Endothelial cell (in vitro differentiated cells): ENCODE measurements at regions not wholly inside any gene's neighbourhood (a gene's known extent, or its start where the extent isn't known, plus 50 kb on each side); places are given as distances from the start of the nearest gene placed in this dataset.

Source experiments
- DNase-seq: peaks from one replicate; pipeline ENCODE4 v3.0.0; 2021; ENCODE audit warnings: low spot score
- H3K27ac Mint-ChIP-seq: one replicate; pipeline ENCODE4 v1.8.0; 2021; ENCODE audit warnings: mixed read lengths, inconsistent platforms; ENCODE audit not compliant: unreplicated experiment
- H3K27me3 Mint-ChIP-seq: one replicate; pipeline ENCODE4 v1.8.0; 2021; ENCODE audit warnings: mild to moderate bottlenecking, moderate library complexity, mixed read lengths, inconsistent platforms; ENCODE audit not compliant: unreplicated experiment
- H3K36me3 Mint-ChIP-seq: one replicate; pipeline ENCODE4 v1.8.0; 2021; ENCODE audit warnings: mild to moderate bottlenecking, low read depth, mixed read lengths, inconsistent platforms; ENCODE audit not compliant: unreplicated experiment
- H3K4me1 Mint-ChIP-seq: one replicate; pipeline ENCODE4 v1.8.0; 2021; ENCODE audit warnings: mild to moderate bottlenecking, mixed read lengths, inconsistent platforms; ENCODE audit not compliant: unreplicated experiment
- H3K4me3 Mint-ChIP-seq: one replicate; pipeline ENCODE4 v1.8.0; 2021; ENCODE audit warnings: mild to moderate bottlenecking, mixed read lengths, inconsistent platforms; ENCODE audit not compliant: unreplicated experiment
- H3K9me3 Mint-ChIP-seq: one replicate; pipeline ENCODE4 v1.8.0; 2021; ENCODE audit warnings: mixed read lengths, inconsistent platforms; ENCODE audit not compliant: unreplicated experiment
- CTCF ChIP-seq: fragments of 200-600 bp; sonication (generic); IDR thresholded peaks from one replicate; pipeline ENCODE4 v1.5.0; 2021; ENCODE audit warnings: antibody characterized with exemption; ENCODE audit not compliant: unreplicated experiment

- TF ChIP-seq CTCF: no peak
- H3K4me1 Mint-ChIP-seq: peaks cover 48% of the 10 kb centered on the region
- H3K4me3 Mint-ChIP-seq: no peak overlapping the region
- H3K27ac Mint-ChIP-seq: no peak overlapping the region
- no peaks in the 10 kb centered on the region for H3K9me3 Mint-ChIP-seq
- H3K27me3 Mint-ChIP-seq: no peaks in the 10 kb centered on the region
- H3K36me3 Mint-ChIP-seq: no peaks in the 10 kb centered on the region
- no peak for DNase-seq
Measured at GRCh38 chr2:8260213-8260612, 421.6 kb upstream of the ID2 start.

- DNase-seq: no peak
- Mint-ChIP-seq H3K4me3 (no peak overlapping the region), H3K27ac (no peak overlapping the region), H3K36me3 (no peaks in the 10 kb centered on the region), H3K9me3 (no peaks in the 10 kb centered on the region), H3K4me1 (peaks cover 49% of the 10 kb centered on the region), H3K27me3 (no peaks in the 10 kb centered on the region)
- no peak for TF ChIP-seq CTCF
Measured at GRCh38 chr2:8263901-8264300, 418.0 kb upstream of the ID2 start.

GRCh38 chr2:8264981-8265380 is 416.9 kb upstream of the ID2 start:
- Mint-ChIP-seq H3K27ac (no peak overlapping the region), H3K36me3 (no peaks in the 10 kb centered on the region), H3K9me3 (no peaks in the 10 kb centered on the region), H3K4me3 (no peak overlapping the region), H3K4me1 (peaks cover 43% of the 10 kb centered on the region), H3K27me3 (no peaks in the 10 kb centered on the region)
- TF ChIP-seq CTCF: no peak
- no peak for DNase-seq

GRCh38 chr2:8265476-8266226 is 416.2 kb upstream of the ID2 start:
- H3K36me3 Mint-ChIP-seq: no peaks in the 10 kb centered on the region
- H3K4me1 Mint-ChIP-seq: peaks cover 36% of the 10 kb centered on the region
- no peak overlapping the region for H3K4me3 Mint-ChIP-seq
- TF ChIP-seq CTCF: no peak
- no peaks in the 10 kb centered on the region for H3K9me3 Mint-ChIP-seq
- no peaks in the 10 kb centered on the region for H3K27me3 Mint-ChIP-seq
- H3K27ac Mint-ChIP-seq: no peak overlapping the region
- DNase-seq: no peak

- no peaks in the 10 kb centered on the region for H3K27me3 Mint-ChIP-seq
- H3K4me3 Mint-ChIP-seq: no peak overlapping the region
- DNase-seq: no peak
- H3K4me1 Mint-ChIP-seq: peaks cover 30% of the 10 kb centered on the region
- H3K27ac Mint-ChIP-seq: no peak overlapping the region
- H3K36me3 Mint-ChIP-seq: no peaks in the 10 kb centered on the region
- TF ChIP-seq CTCF: no peak
- H3K9me3 Mint-ChIP-seq: no peaks in the 10 kb centered on the region
Measured at GRCh38 chr2:8266563-8266962, 415.3 kb upstream of the ID2 start.
